ENCODE measurements at regions not wholly inside any gene's neighbourhood (a gene's known extent, or its start where the extent isn't known, plus 50 kb on each side); places are given as distances from the start of the nearest gene placed in this dataset.

DNA sequence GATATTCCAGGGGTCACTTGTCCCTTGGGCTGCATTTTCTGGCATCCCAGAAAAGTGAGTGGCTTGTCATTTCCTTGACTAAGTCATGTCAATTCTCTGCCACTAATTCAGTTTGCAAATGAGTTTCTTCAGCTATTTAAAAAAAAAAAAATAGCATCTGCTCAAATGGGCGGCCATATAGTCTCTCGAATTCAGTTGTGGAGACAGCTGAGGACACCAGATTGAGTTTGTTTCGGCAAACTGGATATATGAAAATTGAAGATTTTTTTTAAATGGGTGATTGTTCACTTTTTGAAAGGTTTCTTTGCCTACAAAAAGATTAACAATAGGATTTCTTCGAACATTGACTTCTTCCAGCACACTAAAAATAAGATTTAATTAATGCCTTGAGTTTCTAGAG is 96.3 kb upstream of the TIAM2 start:
- no peaks in the 10 kb centered on the region for H3K36me3 ChIP-seq
- H3K9me3 ChIP-seq = no peaks in the 10 kb centered on the region
- H3K4me3 ChIP-seq = no peak overlapping the region
- no peak overlapping the region for H3K27ac ChIP-seq
- DNase-seq = no peak
- no peaks in the 10 kb centered on the region for H3K27me3 ChIP-seq
- no peaks in the 10 kb centered on the region for H3K4me1 ChIP-seq
- intact Hi-C loops (cut with DNase I; ENCODE audit: low total_unique reads) = no loop called here
- no peak for TF ChIP-seq POLR2A (IDR thresholded peaks at IDR 0.05)
- TF ChIP-seq, protein P1, sequence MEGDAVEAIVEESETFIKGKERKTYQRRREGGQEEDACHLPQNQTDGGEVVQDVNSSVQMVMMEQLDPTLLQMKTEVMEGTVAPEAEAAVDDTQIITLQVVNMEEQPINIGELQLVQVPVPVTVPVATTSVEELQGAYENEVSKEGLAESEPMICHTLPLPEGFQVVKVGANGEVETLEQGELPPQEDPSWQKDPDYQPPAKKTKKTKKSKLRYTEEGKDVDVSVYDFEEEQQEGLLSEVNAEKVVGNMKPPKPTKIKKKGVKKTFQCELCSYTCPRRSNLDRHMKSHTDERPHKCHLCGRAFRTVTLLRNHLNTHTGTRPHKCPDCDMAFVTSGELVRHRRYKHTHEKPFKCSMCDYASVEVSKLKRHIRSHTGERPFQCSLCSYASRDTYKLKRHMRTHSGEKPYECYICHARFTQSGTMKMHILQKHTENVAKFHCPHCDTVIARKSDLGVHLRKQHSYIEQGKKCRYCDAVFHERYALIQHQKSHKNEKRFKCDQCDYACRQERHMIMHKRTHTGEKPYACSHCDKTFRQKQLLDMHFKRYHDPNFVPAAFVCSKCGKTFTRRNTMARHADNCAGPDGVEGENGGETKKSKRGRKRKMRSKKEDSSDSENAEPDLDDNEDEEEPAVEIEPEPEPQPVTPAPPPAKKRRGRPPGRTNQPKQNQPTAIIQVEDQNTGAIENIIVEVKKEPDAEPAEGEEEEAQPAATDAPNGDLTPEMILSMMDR (IDR thresholded peaks at IDR 0.05) = no peak

DNA sequence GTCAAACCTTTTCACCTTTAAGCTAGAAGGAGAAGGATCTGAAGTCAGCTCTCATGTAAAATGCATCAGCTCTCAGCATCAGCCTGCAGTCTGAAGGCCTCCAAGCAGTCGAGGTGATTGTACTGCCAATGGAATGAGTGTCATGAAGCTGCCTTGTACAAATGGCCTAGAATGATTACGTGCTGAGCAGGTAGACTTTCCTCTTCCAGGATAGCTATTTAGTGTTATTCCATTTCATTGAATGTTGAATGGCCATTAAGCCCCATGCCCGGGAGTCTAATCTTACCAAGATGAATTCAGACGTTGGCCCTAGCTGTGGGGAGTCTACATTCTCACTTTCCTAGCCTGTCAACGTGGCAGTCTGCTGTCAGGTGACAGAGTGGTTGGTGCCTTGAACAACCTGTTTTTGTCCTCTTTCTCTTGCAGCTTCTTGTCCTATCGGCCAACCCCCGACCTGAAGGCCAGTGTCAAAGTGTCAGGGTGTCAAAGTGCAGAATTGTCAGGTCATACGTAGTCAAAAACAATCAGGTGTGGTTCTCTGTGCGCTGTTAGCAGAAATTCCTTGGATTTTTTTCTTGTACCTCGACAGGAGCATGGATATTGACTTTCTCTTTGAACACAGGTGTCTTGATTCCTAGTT is 95.2 kb upstream of the TIAM2 start:
- H3K36me3 ChIP-seq = no peaks in the 10 kb centered on the region
- intact Hi-C loops (cut with DNase I; ENCODE audit: low total_unique reads) = no loop called here
- no peaks in the 10 kb centered on the region for H3K4me1 ChIP-seq
- no peak for DNase-seq
- H3K4me3 ChIP-seq = no peak overlapping the region
- TF ChIP-seq POLR2A (IDR thresholded peaks at IDR 0.05) = no peak
- TF ChIP-seq, protein P1 (IDR thresholded peaks at IDR 0.05) = no peak
- no peaks in the 10 kb centered on the region for H3K9me3 ChIP-seq
- H3K27me3 ChIP-seq = no peaks in the 10 kb centered on the region
- H3K27ac ChIP-seq = no peak overlapping the region

DNA sequence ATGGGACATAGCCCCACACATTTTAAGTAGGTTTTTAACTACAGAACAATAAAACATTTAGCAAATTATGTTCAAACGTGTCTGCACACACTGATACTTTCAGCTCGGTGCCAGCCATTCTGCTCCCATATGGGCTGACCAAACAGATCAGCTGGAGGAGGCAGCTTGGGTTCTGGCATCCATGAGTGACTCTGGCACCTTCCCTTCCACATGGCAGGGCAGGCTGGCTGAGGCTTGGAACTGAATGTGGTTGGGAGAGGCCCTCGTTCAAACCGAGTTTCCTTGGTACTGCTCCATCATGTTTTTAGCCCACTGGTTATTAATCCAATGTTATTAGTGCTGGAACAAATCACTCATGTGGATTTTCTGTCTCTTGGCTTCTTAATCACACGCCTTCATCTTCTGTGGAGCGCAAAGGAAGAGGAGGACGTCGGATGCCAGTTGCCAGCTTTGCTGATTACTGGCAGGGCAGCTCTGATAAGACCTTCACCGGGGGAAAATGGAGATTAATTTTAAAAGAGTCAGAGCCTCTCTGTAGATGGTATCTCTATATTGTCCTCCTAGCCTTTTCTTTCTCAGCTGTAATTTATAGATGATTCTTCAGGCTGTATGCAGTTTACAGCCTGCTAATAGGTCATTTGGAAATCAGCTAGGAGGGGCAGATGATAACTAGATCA is 93.1 kb upstream of the TIAM2 start:
- intact Hi-C loops (cut with DNase I; ENCODE audit: low total_unique reads) = no loop called here
- Histone ChIP-seq H3K27me3 (no peaks in the 10 kb centered on the region), H3K4me3 (no peak overlapping the region), H3K9me3 (no peaks in the 10 kb centered on the region), H3K4me1 (no peaks in the 10 kb centered on the region), H3K27ac (no peak overlapping the region), H3K36me3 (no peaks in the 10 kb centered on the region)
- TF ChIP-seq POLR2A (IDR thresholded peaks at IDR 0.05) = no peak
- TF ChIP-seq, protein P1 (IDR thresholded peaks at IDR 0.05) = no peak
- DNase-seq = no peak

DNA sequence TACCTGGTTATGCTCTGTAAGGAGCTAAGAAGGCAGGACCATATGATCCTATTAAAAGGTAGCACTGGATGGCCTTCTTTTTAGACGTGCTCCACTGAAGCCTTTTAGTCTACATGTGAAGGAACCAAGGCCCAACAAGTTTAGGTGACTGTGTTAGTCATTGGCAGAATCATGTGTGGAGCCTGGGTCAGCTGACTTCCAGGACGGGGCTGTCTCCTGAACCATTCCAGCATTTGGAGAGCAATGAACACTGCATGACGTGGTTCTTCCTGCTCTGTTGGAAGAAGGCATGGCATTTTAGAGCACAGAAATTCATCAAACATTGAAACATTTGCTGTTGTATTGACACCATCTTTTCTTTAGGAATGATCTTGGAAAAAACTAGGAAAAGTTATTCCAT is 87.8 kb upstream of the TIAM2 start:
- H3K9me3 ChIP-seq = no peaks in the 10 kb centered on the region
- intact Hi-C loops (cut with DNase I; ENCODE audit: low total_unique reads) = no loop called here
- H3K4me1 ChIP-seq = no peaks in the 10 kb centered on the region
- DNase-seq = no peak
- no peak overlapping the region for H3K27ac ChIP-seq
- no peak overlapping the region for H3K4me3 ChIP-seq
- H3K27me3 ChIP-seq = no peaks in the 10 kb centered on the region
- TF ChIP-seq POLR2A (IDR thresholded peaks at IDR 0.05) = no peak
- TF ChIP-seq, protein P1 (IDR thresholded peaks at IDR 0.05) = no peak
- no peaks in the 10 kb centered on the region for H3K36me3 ChIP-seq

DNA sequence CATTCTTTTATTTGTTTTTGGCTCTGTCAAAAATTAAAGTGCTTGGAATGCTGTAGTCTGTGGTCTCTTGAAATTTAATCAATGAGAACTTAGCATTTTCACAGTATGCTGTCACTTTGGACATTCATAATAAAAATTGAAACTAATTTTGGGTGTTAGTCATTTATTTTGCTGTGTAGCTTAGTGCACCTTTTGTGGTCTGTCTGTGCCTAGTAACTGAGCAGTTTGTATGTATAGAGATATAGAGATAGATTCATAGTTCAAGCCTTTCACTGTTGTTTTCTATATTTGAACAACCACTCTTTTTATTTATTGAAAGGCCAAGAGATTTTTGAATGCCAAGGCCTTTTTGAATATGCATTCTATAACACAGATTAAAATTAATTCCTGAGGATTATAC is 86.4 kb upstream of the TIAM2 start:
- TF ChIP-seq, protein P1 (IDR thresholded peaks at IDR 0.05) = no peak
- TF ChIP-seq POLR2A (IDR thresholded peaks at IDR 0.05) = no peak
- H3K9me3 ChIP-seq = no peaks in the 10 kb centered on the region
- no peak overlapping the region for H3K27ac ChIP-seq
- H3K27me3 ChIP-seq = no peaks in the 10 kb centered on the region
- no peak overlapping the region for H3K4me3 ChIP-seq
- DNase-seq = no peak
- H3K36me3 ChIP-seq = no peaks in the 10 kb centered on the region
- H3K4me1 ChIP-seq = no peaks in the 10 kb centered on the region
- intact Hi-C loops (cut with DNase I; ENCODE audit: low total_unique reads) = no loop called here

All from uterus (tissue), 3 donors.